ENCODE measurements at regions not wholly inside any gene's neighbourhood (a gene's known extent, or its start where the extent isn't known, plus 50 kb on each side); places are given as distances from the start of the nearest gene placed in this dataset.

DNA sequence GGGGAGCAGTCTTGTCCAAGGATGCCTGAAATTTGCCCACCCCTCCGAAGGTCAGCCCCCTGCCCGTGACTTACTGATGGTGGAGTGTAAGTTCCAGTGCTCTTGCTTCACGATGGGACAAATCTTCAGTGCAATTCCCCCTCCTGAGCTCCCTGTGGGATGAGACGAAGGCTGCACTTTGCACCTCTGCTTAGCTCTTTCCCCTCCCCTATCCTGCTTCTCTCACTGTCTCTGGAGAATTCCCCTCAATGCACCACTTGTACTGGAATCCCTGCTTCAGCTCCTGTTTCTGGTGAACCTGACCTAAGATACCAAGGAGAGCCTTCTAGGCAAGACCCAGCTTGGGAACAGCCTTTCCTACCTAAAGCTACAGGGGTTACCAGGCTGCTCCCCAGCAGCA, 122.9 kb upstream of the ZMIZ1 start:
- intact Hi-C loops (cut with micrococcal nuclease) = no loop called here
- no peak for TF ChIP-seq YY1 (IDR thresholded peaks at IDR 0.05; ENCODE audit: extremely low read depth, insufficient replicate concordance, low read depth, low read length)
- no peak for TF ChIP-seq SIN3A (IDR thresholded peaks at IDR 0.05; ENCODE audit: low read depth)
- TF ChIP-seq, protein P1, sequence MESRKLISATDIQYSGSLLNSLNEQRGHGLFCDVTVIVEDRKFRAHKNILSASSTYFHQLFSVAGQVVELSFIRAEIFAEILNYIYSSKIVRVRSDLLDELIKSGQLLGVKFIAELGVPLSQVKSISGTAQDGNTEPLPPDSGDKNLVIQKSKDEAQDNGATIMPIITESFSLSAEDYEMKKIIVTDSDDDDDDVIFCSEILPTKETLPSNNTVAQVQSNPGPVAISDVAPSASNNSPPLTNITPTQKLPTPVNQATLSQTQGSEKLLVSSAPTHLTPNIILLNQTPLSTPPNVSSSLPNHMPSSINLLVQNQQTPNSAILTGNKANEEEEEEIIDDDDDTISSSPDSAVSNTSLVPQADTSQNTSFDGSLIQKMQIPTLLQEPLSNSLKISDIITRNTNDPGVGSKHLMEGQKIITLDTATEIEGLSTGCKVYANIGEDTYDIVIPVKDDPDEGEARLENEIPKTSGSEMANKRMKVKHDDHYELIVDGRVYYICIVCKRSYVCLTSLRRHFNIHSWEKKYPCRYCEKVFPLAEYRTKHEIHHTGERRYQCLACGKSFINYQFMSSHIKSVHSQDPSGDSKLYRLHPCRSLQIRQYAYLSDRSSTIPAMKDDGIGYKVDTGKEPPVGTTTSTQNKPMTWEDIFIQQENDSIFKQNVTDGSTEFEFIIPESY (IDR thresholded peaks at IDR 0.05; ENCODE audit: extremely low read depth, insufficient replicate concordance, low read length) = no peak
- TF ChIP-seq ELF1 (IDR thresholded peaks at IDR 0.05; ENCODE audit: borderline replicate concordance, low read depth) = no peak
- TF ChIP-seq, protein P2, sequence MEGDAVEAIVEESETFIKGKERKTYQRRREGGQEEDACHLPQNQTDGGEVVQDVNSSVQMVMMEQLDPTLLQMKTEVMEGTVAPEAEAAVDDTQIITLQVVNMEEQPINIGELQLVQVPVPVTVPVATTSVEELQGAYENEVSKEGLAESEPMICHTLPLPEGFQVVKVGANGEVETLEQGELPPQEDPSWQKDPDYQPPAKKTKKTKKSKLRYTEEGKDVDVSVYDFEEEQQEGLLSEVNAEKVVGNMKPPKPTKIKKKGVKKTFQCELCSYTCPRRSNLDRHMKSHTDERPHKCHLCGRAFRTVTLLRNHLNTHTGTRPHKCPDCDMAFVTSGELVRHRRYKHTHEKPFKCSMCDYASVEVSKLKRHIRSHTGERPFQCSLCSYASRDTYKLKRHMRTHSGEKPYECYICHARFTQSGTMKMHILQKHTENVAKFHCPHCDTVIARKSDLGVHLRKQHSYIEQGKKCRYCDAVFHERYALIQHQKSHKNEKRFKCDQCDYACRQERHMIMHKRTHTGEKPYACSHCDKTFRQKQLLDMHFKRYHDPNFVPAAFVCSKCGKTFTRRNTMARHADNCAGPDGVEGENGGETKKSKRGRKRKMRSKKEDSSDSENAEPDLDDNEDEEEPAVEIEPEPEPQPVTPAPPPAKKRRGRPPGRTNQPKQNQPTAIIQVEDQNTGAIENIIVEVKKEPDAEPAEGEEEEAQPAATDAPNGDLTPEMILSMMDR (IDR thresholded peaks at IDR 0.05 in 2 of 3, conservative IDR thresholded peaks at IDR 0.05 in 1 of 3; ENCODE audit: borderline replicate concordance in 1 of 3, insufficient read depth in 1 of 3, low read depth in 2 of 3, low read length in 2 of 3) = no peak
- no peak for TF ChIP-seq EZH2 (IDR thresholded peaks at IDR 0.05)
- TF ChIP-seq, protein P3, sequence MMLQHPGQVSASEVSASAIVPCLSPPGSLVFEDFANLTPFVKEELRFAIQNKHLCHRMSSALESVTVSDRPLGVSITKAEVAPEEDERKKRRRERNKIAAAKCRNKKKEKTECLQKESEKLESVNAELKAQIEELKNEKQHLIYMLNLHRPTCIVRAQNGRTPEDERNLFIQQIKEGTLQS (IDR thresholded peaks at IDR 0.05) = no peak
- TF ChIP-seq CBX3 (IDR thresholded peaks at IDR 0.05; ENCODE audit: low read depth) = no peak
- no peak for TF ChIP-seq SRF (IDR thresholded peaks at IDR 0.05; ENCODE audit: low read depth)
- no peak for TF ChIP-seq POLR2A (IDR thresholded peaks at IDR 0.05; ENCODE audit: borderline replicate concordance, extremely low read depth, insufficient read depth, insufficient read length)
- TF ChIP-seq EZH2phosphoT487 (IDR thresholded peaks at IDR 0.05; ENCODE audit: borderline replicate concordance) = no peak
- peaks cover 0 to 4% of the 10 kb centered on the region in 2 experiments; a peak in 1 of 4 replicates for H3K4me1 ChIP-seq (ENCODE audit: control insufficient read depth in 1 of 2, insufficient read depth in 2 of 2, low read length in 2 of 2)
- H3K27me3 ChIP-seq (ENCODE audit: insufficient read depth, low read length) = no peaks in the 10 kb centered on the region
- ATAC-seq (no peak), DNase-seq (ENCODE audit: low read depth, low spot score) (no peak)
- no peaks in the 10 kb centered on the region for H3K9me3 ChIP-seq (ENCODE audit: control insufficient read depth in 1 of 2, insufficient read depth in 1 of 2, low read depth in 1 of 2, low read length in 2 of 2)
- ChIA-PET RAD21 (ENCODE audit: low non-redundant PET in 1 of 2, low total read pairs in 2 of 2, uncharacterized antibody in 2 of 2, unreplicated experiment in 2 of 2) (interaction anchor here in 1 of 2 experiments (1.4 kb wide), 1 partner anchor 29 kb away, joined by 3 read pairs; no protein-coding TSS in a partner anchor), POLR2A (no interaction called here), CTCF (no interaction called here)
- H4K20me1 ChIP-seq (ENCODE audit: insufficient read depth) = no peaks in the 10 kb centered on the region
- H3K4me2 ChIP-seq (ENCODE audit: low read length) = no peak overlapping the region
- no peak overlapping the region for H3K27ac ChIP-seq (ENCODE audit: low read depth, low read length)
- no peak overlapping the region for H3K4me3 ChIP-seq (replicated peaks in 1 of 2; ENCODE audit: low read depth in 1 of 2, low read length in 2 of 2)
- no peaks in the 10 kb centered on the region for H3K9me2 ChIP-seq (ENCODE audit: insufficient read depth)
- H3K36me3 ChIP-seq (ENCODE audit: control insufficient read depth in 1 of 2, insufficient read depth in 2 of 2, low read length in 2 of 2) = no peaks in the 10 kb centered on the region
- H2AFZ ChIP-seq (ENCODE audit: low read depth, low read length, poor library complexity, severe bottlenecking) = no peak overlapping the region
- H3K79me2 ChIP-seq (ENCODE audit: insufficient read depth, low read length) = no peaks in the 10 kb centered on the region
- H3K9ac ChIP-seq (ENCODE audit: low read length) = no peak overlapping the region
- BruUV-seq (replicated peaks) = no TSS peak

Measured in HCT116 (cell line).